K562 (cell line): ENCODE measurements at regions not wholly inside any gene's neighbourhood (a gene's known extent, or its start where the extent isn't known, plus 50 kb on each side); places are given as distances from the start of the nearest gene placed in this dataset.

Experiments
- ATAC-seq: fragments of 200-7000 bp; cut with Tn5 transposase; 3 replicates; pipeline ENCODE4 v1.9.1; 2020; ENCODE audit warnings: moderate library complexity
- BruUV-seq: library from RNA; stranded (reverse); fragments of 400-500 nt; replicated peaks from 2 replicates; lab custom pipeline; 2021; lab: Mats Ljungman, UMichigan
- CTCF ChIA-PET: fragments of 300-600 bp; formaldehyde crosslinking; extraction: SDS; loops from one replicate; lab custom pipeline; 2021; ENCODE audit warnings: low intra/inter-chr PET ratio; lab: Yijun Ruan, JAX
- POLR2A ChIA-PET: fragments of 300-600, 350-650 bp; sonication (Branson Sonifier 250); formaldehyde crosslinking; extraction: SDS; loops from one replicate; lab custom pipeline; 2021; ENCODE audit warnings: antibody characterized with exemption, inconsistent platforms; lab: Yijun Ruan, JAX
- DNase-seq, 4 experiments: peaks; one replicate each; pipeline versions ENCODE4 v3.0.0 to v3.0.0-alpha.2; 2011 to 2018; ENCODE audit warnings: low spot score in 3 of 4, mixed read lengths in 3 of 4; ENCODE audit errors: extremely low read depth in 1 of 4
- FAIRE-seq: peaks from 2 replicates; lab custom pipeline; 2011; peaks lifted over from hg19 to GRCh38; lab: Jason Lieb, UNC
- H2AFZ ChIP-seq: 2 replicates; pipeline ENCODE4 v1.6.0; 2011; ENCODE audit warnings: low read depth, low read length, control low read depth, inconsistent platforms
- H3K27ac ChIP-seq: fragments of 200-600 bp; 3 replicates; pipeline ENCODE4 v1.8.0; 2011; ENCODE audit warnings: low read depth, mild to moderate bottlenecking, control low read depth, inconsistent platforms, low read length, moderate library complexity, mixed read lengths; ENCODE audit errors: extremely low read depth
- H3K27me3 ChIP-seq, 2 experiments: fragments of 300-600 bp in 1 of 2; 2 replicates in 1 of 2; 3 replicates in 1 of 2; pipeline versions ENCODE4 v1.6.0 to v1.8.0; 2011; ENCODE audit warnings: inconsistent platforms in 2 of 2, low read length in 2 of 2, mild to moderate bottlenecking in 1 of 2, mixed read lengths in 1 of 2, moderate library complexity in 1 of 2; ENCODE audit not compliant: control insufficient read depth in 2 of 2, insufficient read depth in 2 of 2
- H3K36me3 ChIP-seq: fragments of 300-600 bp; 3 replicates; pipeline ENCODE4 v1.8.0; 2011; ENCODE audit warnings: mild to moderate bottlenecking, low read length, inconsistent platforms; ENCODE audit not compliant: control insufficient read depth, insufficient read depth
- H3K4me1 ChIP-seq, 2 experiments: fragments of 200-600 bp in 1 of 2; replicated peaks in 1 of 2; 2 replicates in 1 of 2; 3 replicates in 1 of 2; pipeline versions ENCODE4 v1.5.1 to v1.8.0; 2011; ENCODE audit warnings: inconsistent platforms in 2 of 2, low read length in 2 of 2, mild to moderate bottlenecking in 1 of 2, mixed read lengths in 1 of 2, moderate library complexity in 1 of 2; ENCODE audit not compliant: control insufficient read depth in 2 of 2, insufficient read depth in 2 of 2
- H3K4me2 ChIP-seq: 2 replicates; pipeline ENCODE4 v1.6.1; 2011; ENCODE audit warnings: low read length, control low read depth, inconsistent platforms, mixed read lengths; ENCODE audit not compliant: insufficient read depth
- H3K4me3 ChIP-seq: fragments of 200-600 bp; sonication (generic), shearing (Covaris generic); 2 replicates; pipeline ENCODE4 v1.5.1; 2016; ENCODE audit warnings: control low read depth, inconsistent platforms
- H3K79me2 ChIP-seq: fragments of 200-600 bp; 3 replicates; pipeline ENCODE4 v1.8.0; 2011; ENCODE audit warnings: low read length, inconsistent platforms; ENCODE audit not compliant: control insufficient read depth, insufficient read depth
- H3K9ac ChIP-seq, 2 experiments: 2 replicates each; pipeline versions ENCODE4 v1.6.0 to v1.6.1; 2011; ENCODE audit warnings: low read depth in 2 of 2, low read length in 2 of 2, control low read depth in 1 of 2, inconsistent platforms in 1 of 2, mild to moderate bottlenecking in 1 of 2, mixed read lengths in 1 of 2; ENCODE audit not compliant: insufficient read depth in 1 of 2
- H3K9me1 ChIP-seq: one replicate; pipeline ENCODE4 v1.6.0; 2011; ENCODE audit warnings: inconsistent platforms, mild to moderate bottlenecking, low read length, moderate library complexity; ENCODE audit not compliant: control insufficient read depth, insufficient read depth
- H3K9me3 ChIP-seq: replicated peaks from 2 replicates; pipeline ENCODE4 v1.5.1; 2011; ENCODE audit warnings: low read depth, low read length, inconsistent platforms; ENCODE audit not compliant: control insufficient read depth, insufficient read depth
- H4K20me1 ChIP-seq: replicated peaks from 2 replicates; pipeline ENCODE4 v1.6.1; 2011; ENCODE audit warnings: low read length, inconsistent platforms, mixed read lengths; ENCODE audit not compliant: control insufficient read depth, insufficient read depth
- BACH1 ChIP-seq: fragments of 200-800 bp; sonication (Bioruptor generic); IDR thresholded peaks from 2 replicates; pipeline ENCODE4 v1.6.1; 2016; ENCODE audit warnings: missing genetic modification characterization, missing compliant biosample characterization
- C11orf30 ChIP-seq: fragments of 450-650 bp; IDR thresholded peaks from 2 replicates; pipeline ENCODE4 v1.6.1; 2016; ENCODE audit warnings: low read depth, mild to moderate bottlenecking
- CCNT2 ChIP-seq: IDR thresholded peaks from 2 replicates; pipeline ENCODE4 v1.6.1; 2011; ENCODE audit warnings: borderline replicate concordance, low read depth, mild to moderate bottlenecking, moderate library complexity, mixed read lengths, low read length; ENCODE audit not compliant: insufficient read length; ENCODE audit errors: extremely low read depth
- HCFC1 ChIP-seq: IDR thresholded peaks from 2 replicates; pipeline ENCODE4 v1.6.1; 2012; ENCODE audit warnings: low read depth, low read length, improper control_type of control experiment
- SIX5 ChIP-seq, 2 experiments: IDR thresholded peaks; 2 replicates each; pipeline ENCODE4 v1.6.1; 2011; ENCODE audit warnings: low read length in 2 of 2, borderline replicate concordance in 1 of 2, low read depth in 1 of 2, mild to moderate bottlenecking in 1 of 2, moderate library complexity in 1 of 2; ENCODE audit not compliant: insufficient read depth in 1 of 2
- ZNF431 ChIP-seq: sonication (generic); formaldehyde crosslinking; IDR thresholded peaks from 2 replicates; pipeline ENCODE4 v1.8.0; 2022; ENCODE audit warnings: mild to moderate bottlenecking, missing genetic modification reagents
- WGBS: fragments of 100-300 bp; shearing (Covaris generic); methylation state at CpG from one replicate; pipeline ENCODE4 v1.1.6; 2016; ENCODE audit warnings: low coverage, mixed read lengths; ENCODE audit not compliant: insufficient coverage; ENCODE audit errors: missing lambda C conversion rate; 5-methylcytosine and 5-hydroxymethylcytosine counted together
- in situ Hi-C: fragments of 300-500 bp; cut with MboI; formaldehyde crosslinking; loops from 4 replicates; pipeline ENCODE4 v1.15.0; 2018; ENCODE audit warnings: inconsistent platforms, mixed read lengths
- intact Hi-C: fragments of 100-400 bp; cut with micrococcal nuclease; formaldehyde crosslinking; loops from 2 replicates; pipeline ENCODE4 v1.14.2; 2022
- TF ChIP-seq, protein P1 (sequence below): fragments of 200-800 bp; sonication (Bioruptor generic); IDR thresholded peaks from 2 replicates; pipeline ENCODE4 v1.6.1; 2016; ENCODE audit warnings: missing genetic modification characterization, missing compliant biosample characterization
- TF ChIP-seq, protein P2 (sequence below): fragments of 250-450 bp; sonication (Bioruptor Pico); IDR thresholded peaks from 2 replicates; pipeline ENCODE4 v1.8.0; 2022; ENCODE audit warnings: inconsistent platforms
- TF ChIP-seq, protein P3 (sequence below): fragments of 250-450 bp; sonication (Bioruptor Pico); IDR thresholded peaks from 2 replicates; pipeline ENCODE4 v1.8.0; 2021; ENCODE audit warnings: moderate library complexity, mild to moderate bottlenecking, inconsistent platforms
- TF ChIP-seq, protein P4 (sequence below): fragments of 250-450 bp; sonication (Bioruptor Pico); IDR thresholded peaks from 2 replicates; pipeline ENCODE4 v1.5.0; 2021

DNA sequence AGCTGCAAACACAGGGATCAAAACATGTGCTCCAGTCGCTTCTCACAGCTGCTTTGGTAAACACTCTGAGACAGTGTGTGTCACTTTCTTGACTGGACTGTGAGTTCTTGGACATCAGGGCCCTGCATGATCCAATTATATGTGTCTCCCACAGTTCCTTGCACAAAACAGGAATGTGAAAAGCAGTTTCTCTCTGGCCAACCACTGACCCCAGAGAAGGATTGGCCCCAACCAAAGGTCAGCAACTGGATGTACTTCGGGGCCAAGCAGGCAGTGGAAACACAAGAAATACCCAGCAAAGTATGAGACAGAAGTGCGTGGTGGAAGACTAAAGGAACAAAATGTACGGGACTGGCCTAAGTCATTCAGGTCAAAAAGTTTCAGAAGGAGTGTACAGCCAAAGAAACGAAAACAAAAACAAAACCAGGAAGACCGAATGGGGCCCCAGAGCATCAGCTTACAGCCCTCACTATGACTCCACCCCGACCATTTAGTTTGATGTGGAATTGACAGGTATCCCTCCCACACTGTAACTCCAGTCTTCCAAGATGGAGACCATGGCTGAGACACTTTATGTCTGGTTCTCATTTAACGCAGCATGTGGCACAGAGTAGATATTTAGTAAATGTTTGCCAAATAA is 76.7 kb upstream of the LPP start:
- intact Hi-C loops: no loop called here
- in situ Hi-C loops: no loop called here
- no peak overlapping the region for H3K9ac ChIP-seq
- H2AFZ ChIP-seq: no peak overlapping the region
- H3K9me1 ChIP-seq: no peaks in the 10 kb centered on the region
- no peak for ATAC-seq
- DNase-seq: no peak
- FAIRE-seq: no peak
- H3K27ac ChIP-seq: no peak overlapping the region
- no peaks in the 10 kb centered on the region for H3K9me3 ChIP-seq
- no peak overlapping the region for H3K4me3 ChIP-seq
- under 1% methylated on average over 8 of the region's 8 CpGs for WGBS
- ChIA-PET POLR2A (no interaction called here), CTCF (no interaction called here)
- TF ChIP-seq, protein P1, sequence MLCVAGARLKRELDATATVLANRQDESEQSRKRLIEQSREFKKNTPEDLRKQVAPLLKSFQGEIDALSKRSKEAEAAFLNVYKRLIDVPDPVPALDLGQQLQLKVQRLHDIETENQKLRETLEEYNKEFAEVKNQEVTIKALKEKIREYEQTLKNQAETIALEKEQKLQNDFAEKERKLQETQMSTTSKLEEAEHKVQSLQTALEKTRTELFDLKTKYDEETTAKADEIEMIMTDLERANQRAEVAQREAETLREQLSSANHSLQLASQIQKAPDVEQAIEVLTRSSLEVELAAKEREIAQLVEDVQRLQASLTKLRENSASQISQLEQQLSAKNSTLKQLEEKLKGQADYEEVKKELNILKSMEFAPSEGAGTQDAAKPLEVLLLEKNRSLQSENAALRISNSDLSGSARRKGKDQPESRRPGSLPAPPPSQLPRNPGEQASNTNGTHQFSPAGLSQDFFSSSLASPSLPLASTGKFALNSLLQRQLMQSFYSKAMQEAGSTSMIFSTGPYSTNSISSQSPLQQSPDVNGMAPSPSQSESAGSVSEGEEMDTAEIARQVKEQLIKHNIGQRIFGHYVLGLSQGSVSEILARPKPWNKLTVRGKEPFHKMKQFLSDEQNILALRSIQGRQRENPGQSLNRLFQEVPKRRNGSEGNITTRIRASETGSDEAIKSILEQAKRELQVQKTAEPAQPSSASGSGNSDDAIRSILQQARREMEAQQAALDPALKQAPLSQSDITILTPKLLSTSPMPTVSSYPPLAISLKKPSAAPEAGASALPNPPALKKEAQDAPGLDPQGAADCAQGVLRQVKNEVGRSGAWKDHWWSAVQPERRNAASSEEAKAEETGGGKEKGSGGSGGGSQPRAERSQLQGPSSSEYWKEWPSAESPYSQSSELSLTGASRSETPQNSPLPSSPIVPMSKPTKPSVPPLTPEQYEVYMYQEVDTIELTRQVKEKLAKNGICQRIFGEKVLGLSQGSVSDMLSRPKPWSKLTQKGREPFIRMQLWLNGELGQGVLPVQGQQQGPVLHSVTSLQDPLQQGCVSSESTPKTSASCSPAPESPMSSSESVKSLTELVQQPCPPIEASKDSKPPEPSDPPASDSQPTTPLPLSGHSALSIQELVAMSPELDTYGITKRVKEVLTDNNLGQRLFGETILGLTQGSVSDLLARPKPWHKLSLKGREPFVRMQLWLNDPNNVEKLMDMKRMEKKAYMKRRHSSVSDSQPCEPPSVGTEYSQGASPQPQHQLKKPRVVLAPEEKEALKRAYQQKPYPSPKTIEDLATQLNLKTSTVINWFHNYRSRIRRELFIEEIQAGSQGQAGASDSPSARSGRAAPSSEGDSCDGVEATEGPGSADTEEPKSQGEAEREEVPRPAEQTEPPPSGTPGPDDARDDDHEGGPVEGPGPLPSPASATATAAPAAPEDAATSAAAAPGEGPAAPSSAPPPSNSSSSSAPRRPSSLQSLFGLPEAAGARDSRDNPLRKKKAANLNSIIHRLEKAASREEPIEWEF (CRISPR knock-in tag): no peak
- TF ChIP-seq SIX5 (IDR thresholded peaks at IDR 0.05; ENCODE audit: borderline replicate concordance in 1 of 2, insufficient read depth in 1 of 2, low read depth in 1 of 2, low read length in 2 of 2) (no peak), ZNF431 (CRISPR knock-in tag) (no peak), CCNT2 (no peak), HCFC1 (no peak), C11orf30 (no peak), BACH1 (tag) (no peak)
- TF ChIP-seq, protein P2, sequence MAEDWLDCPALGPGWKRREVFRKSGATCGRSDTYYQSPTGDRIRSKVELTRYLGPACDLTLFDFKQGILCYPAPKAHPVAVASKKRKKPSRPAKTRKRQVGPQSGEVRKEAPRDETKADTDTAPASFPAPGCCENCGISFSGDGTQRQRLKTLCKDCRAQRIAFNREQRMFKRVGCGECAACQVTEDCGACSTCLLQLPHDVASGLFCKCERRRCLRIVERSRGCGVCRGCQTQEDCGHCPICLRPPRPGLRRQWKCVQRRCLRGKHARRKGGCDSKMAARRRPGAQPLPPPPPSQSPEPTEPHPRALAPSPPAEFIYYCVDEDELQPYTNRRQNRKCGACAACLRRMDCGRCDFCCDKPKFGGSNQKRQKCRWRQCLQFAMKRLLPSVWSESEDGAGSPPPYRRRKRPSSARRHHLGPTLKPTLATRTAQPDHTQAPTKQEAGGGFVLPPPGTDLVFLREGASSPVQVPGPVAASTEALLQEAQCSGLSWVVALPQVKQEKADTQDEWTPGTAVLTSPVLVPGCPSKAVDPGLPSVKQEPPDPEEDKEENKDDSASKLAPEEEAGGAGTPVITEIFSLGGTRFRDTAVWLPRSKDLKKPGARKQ: no peak
- TF ChIP-seq, protein P3, sequence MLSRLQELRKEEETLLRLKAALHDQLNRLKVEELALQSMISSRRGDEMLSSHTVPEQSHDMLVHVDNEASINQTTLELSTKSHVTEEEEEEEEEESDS (CRISPR knock-in tag): no peak
- TF ChIP-seq, protein P4, sequence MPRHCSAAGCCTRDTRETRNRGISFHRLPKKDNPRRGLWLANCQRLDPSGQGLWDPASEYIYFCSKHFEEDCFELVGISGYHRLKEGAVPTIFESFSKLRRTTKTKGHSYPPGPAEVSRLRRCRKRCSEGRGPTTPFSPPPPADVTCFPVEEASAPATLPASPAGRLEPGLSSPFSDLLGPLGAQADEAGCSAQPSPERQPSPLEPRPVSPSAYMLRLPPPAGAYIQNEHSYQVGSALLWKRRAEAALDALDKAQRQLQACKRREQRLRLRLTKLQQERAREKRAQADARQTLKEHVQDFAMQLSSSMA (CRISPR knock-in tag): no peak
- H3K4me1 ChIP-seq: no peaks in the 10 kb centered on the region
- H3K79me2 ChIP-seq: no peaks in the 10 kb centered on the region
- no peaks in the 10 kb centered on the region for H4K20me1 ChIP-seq
- H3K36me3 ChIP-seq: no peaks in the 10 kb centered on the region
- H3K27me3 ChIP-seq: no peaks in the 10 kb centered on the region
- no TSS peak for BruUV-seq
- H3K4me2 ChIP-seq: no peak overlapping the region
